ENCODE measurements at regions not wholly inside any gene's neighbourhood (a gene's known extent, or its start where the extent isn't known, plus 50 kb on each side); places are given as distances from the start of the nearest gene placed in this dataset.

DNA sequence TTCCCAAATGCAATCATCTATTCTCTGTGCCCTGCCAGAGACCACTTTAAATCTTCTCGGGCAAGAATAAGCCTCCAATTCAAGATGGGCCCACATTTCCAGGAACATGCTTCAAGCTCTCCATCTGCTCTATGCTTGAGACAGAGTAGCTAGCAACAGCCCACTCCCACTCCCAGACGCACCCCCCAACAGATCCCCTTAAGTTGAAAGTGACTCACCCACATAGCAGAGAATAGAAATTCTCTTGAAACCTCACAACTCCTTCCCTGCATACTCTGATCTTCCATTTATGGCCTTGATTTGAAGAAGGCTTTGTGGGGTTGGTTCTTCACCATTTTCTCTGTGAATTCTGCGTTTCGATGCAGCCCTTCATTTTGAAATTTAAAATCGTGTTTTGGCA, 604.0 kb downstream of the INHBA start:
- CTCF ChIA-PET = no interaction called here
- Mint-ChIP-seq H3K27ac (no peak overlapping the region), H3K36me3 (no peaks in the 10 kb centered on the region), H3K27me3 (no peaks in the 10 kb centered on the region), H3K9me3 (peaks cover 7% of the 10 kb centered on the region), H3K4me3 (no peak overlapping the region), H3K4me1 (ENCODE audit: low read depth) (no peaks in the 10 kb centered on the region)
- DNase-seq = no peak
- POLR2A ChIA-PET = no interaction called here
- intact Hi-C loops (cut with micrococcal nuclease) = no loop called here

GRCh38 chr7:41098402-41098801, 604.5 kb downstream of the INHBA start:
- intact Hi-C loops (cut with micrococcal nuclease) = no loop called here
- Mint-ChIP-seq H3K4me3 (no peak overlapping the region), H3K36me3 (no peaks in the 10 kb centered on the region), H3K9me3 (peaks cover 5% of the 10 kb centered on the region), H3K27me3 (no peaks in the 10 kb centered on the region), H3K4me1 (ENCODE audit: low read depth) (no peaks in the 10 kb centered on the region), H3K27ac (no peak overlapping the region)
- POLR2A ChIA-PET = no interaction called here
- CTCF ChIA-PET = no interaction called here
- DNase-seq = no peak

- intact Hi-C loops (cut with micrococcal nuclease) = no loop called here
- ChIA-PET POLR2A (no interaction called here), CTCF (no interaction called here)
- Mint-ChIP-seq H3K36me3 (no peaks in the 10 kb centered on the region), H3K27ac (no peak overlapping the region), H3K27me3 (no peaks in the 10 kb centered on the region), H3K4me1 (ENCODE audit: low read depth) (no peaks in the 10 kb centered on the region), H3K4me3 (no peak overlapping the region), H3K9me3 (peaks cover 5% of the 10 kb centered on the region)
- no peak for DNase-seq
These were observed 605.4 kb downstream of the INHBA start for GRCh38 chr7:41097501-41097900.

- Mint-ChIP-seq H3K27ac (no peak overlapping the region), H3K4me1 (ENCODE audit: low read depth) (no peaks in the 10 kb centered on the region), H3K36me3 (no peaks in the 10 kb centered on the region), H3K4me3 (no peak overlapping the region), H3K9me3 (peaks cover 5% of the 10 kb centered on the region), H3K27me3 (no peaks in the 10 kb centered on the region)
- POLR2A ChIA-PET = no interaction called here
- CTCF ChIA-PET = no interaction called here
- intact Hi-C loops (cut with micrococcal nuclease) = no loop called here
- DNase-seq = no peak
These were observed 606.0 kb downstream of the INHBA start for GRCh38 chr7:41096917-41097316.

- ChIA-PET CTCF (no interaction called here), POLR2A (interaction anchor here (0.7 kb wide), 1 partner anchor 41 kb away, joined by 3 read pairs; no protein-coding TSS in a partner anchor)
- Mint-ChIP-seq H3K9me3 (peaks cover 7% of the 10 kb centered on the region), H3K4me3 (no peak overlapping the region), H3K36me3 (no peaks in the 10 kb centered on the region), H3K4me1 (ENCODE audit: low read depth) (no peaks in the 10 kb centered on the region), H3K27ac (no peak overlapping the region), H3K27me3 (no peaks in the 10 kb centered on the region)
- no peak for DNase-seq
- intact Hi-C loops (cut with micrococcal nuclease) = no loop called here
These were observed 609.7 kb downstream of the INHBA start for GRCh38 chr7:41093141-41093540.

GRCh38 chr7:41085244-41085643, 617.6 kb downstream of the INHBA start:
- no peak overlapping the region for H3K27ac Mint-ChIP-seq
- H3K4me1 Mint-ChIP-seq (ENCODE audit: low read depth) = no peaks in the 10 kb centered on the region
- intact Hi-C loops (cut with micrococcal nuclease) = no loop called here
- H3K36me3 Mint-ChIP-seq = no peaks in the 10 kb centered on the region
- CTCF ChIA-PET = no interaction called here
- peaks cover 4% of the 10 kb centered on the region for H3K9me3 Mint-ChIP-seq
- H3K27me3 Mint-ChIP-seq = no peaks in the 10 kb centered on the region
- POLR2A ChIA-PET = no interaction called here
- no peak for DNase-seq
- no peak overlapping the region for H3K4me3 Mint-ChIP-seq

- no peak for DNase-seq
- intact Hi-C loops (cut with micrococcal nuclease) = no loop called here
- no peak overlapping the region for H3K4me3 Mint-ChIP-seq
- H3K36me3 Mint-ChIP-seq = no peaks in the 10 kb centered on the region
- POLR2A ChIA-PET = no interaction called here
- no peaks in the 10 kb centered on the region for H3K4me1 Mint-ChIP-seq (ENCODE audit: low read depth)
- peaks cover 2% of the 10 kb centered on the region for H3K9me3 Mint-ChIP-seq
- CTCF ChIA-PET = no interaction called here
- no peak overlapping the region for H3K27ac Mint-ChIP-seq
- H3K27me3 Mint-ChIP-seq = no peaks in the 10 kb centered on the region
These were observed 618.5 kb downstream of the INHBA start for GRCh38 chr7:41084381-41084780.

- no peaks in the 10 kb centered on the region for H3K9me3 Mint-ChIP-seq
- no peaks in the 10 kb centered on the region for H3K27me3 Mint-ChIP-seq
- no peaks in the 10 kb centered on the region for H3K4me1 Mint-ChIP-seq (ENCODE audit: low read depth)
- no peak overlapping the region for H3K27ac Mint-ChIP-seq
- no peak for DNase-seq
- CTCF ChIA-PET = no interaction called here
- H3K36me3 Mint-ChIP-seq = no peaks in the 10 kb centered on the region
- intact Hi-C loops (cut with micrococcal nuclease) = no loop called here
- H3K4me3 Mint-ChIP-seq = no peak overlapping the region
- POLR2A ChIA-PET = no interaction called here
These were observed 633.3 kb downstream of the INHBA start for GRCh38 chr7:41069635-41070034.

DNA sequence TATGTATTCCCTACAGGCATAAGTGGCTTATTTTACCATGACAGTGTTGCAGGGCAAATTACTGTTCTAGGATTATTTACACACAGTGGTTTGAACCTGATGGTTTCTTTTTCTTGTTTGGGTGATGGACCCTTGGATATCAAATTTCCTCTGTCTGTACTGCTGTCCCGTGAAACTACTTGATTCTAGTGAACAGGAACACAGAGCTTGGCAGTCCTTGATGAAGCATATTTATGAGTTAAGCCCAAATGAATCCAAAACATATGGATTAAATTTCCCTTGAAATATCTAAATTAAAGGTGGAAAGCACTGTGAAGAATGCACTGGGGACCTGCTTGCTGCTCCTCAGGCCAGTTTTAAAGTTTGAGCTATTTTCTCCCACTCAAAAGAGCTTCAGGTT, 635.3 kb downstream of the INHBA start:
- no peaks in the 10 kb centered on the region for H3K4me1 Mint-ChIP-seq (ENCODE audit: low read depth)
- ChIA-PET CTCF (no interaction called here), POLR2A (no interaction called here)

GRCh38 chr7:41065663-41066062, 637.2 kb downstream of the INHBA start:
- POLR2A ChIA-PET = no interaction called here
- H3K27me3 Mint-ChIP-seq = no peaks in the 10 kb centered on the region

More for the DNA sequence above, 635.3 kb downstream of the INHBA start:
- Mint-ChIP-seq H3K4me3 (no peak overlapping the region), H3K27me3 (no peaks in the 10 kb centered on the region), H3K9me3 (no peaks in the 10 kb centered on the region), H3K27ac (no peak overlapping the region), H3K36me3 (no peaks in the 10 kb centered on the region)
- intact Hi-C loops (cut with micrococcal nuclease) = no loop called here
- DNase-seq = no peak

DNA sequence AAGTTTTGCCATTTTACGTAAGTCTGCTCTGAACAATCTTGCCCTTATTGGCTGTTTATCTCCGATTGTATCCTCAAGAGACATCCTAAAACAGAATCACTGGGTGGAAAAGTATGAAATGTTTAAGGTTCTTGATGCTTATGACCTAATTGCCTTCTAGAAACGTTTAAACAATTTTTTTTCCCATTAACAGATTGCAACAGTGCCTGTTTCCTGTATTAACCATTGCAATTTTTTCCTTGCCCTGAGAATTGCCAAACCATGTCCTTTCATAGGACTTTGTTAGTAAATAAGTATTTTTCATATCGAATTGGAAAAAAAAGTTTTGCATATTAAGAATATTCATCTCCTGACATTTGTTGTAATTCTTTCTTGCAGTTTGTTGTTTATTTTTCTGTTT, 639.8 kb downstream of the INHBA start:
- Mint-ChIP-seq H3K36me3 (no peaks in the 10 kb centered on the region), H3K27ac (no peak overlapping the region), H3K4me1 (ENCODE audit: low read depth) (no peaks in the 10 kb centered on the region), H3K27me3 (no peaks in the 10 kb centered on the region), H3K9me3 (peaks cover 6% of the 10 kb centered on the region), H3K4me3 (no peak overlapping the region)
- ChIA-PET CTCF (no interaction called here), POLR2A (no interaction called here)
- intact Hi-C loops (cut with micrococcal nuclease) = no loop called here
- DNase-seq = no peak

More at GRCh38 chr7:41065663-41066062, 637.2 kb downstream of the INHBA start:
- Mint-ChIP-seq H3K36me3 (no peaks in the 10 kb centered on the region), H3K9me3 (no peaks in the 10 kb centered on the region), H3K27ac (no peak overlapping the region), H3K4me3 (no peak overlapping the region), H3K4me1 (ENCODE audit: low read depth) (no peaks in the 10 kb centered on the region)
- CTCF ChIA-PET = no interaction called here
- no peak for DNase-seq
- intact Hi-C loops (cut with micrococcal nuclease) = no loop called here

GRCh38 chr7:41060796-41061195, 642.1 kb downstream of the INHBA start:
- Mint-ChIP-seq H3K4me3 (no peak overlapping the region), H3K9me3 (peaks cover 18% of the 10 kb centered on the region), H3K36me3 (no peaks in the 10 kb centered on the region), H3K27ac (no peak overlapping the region), H3K27me3 (no peaks in the 10 kb centered on the region), H3K4me1 (ENCODE audit: low read depth) (no peaks in the 10 kb centered on the region)
- intact Hi-C loops (cut with micrococcal nuclease) = no loop called here
- CTCF ChIA-PET = no interaction called here
- no peak for DNase-seq
- POLR2A ChIA-PET = no interaction called here

DNA sequence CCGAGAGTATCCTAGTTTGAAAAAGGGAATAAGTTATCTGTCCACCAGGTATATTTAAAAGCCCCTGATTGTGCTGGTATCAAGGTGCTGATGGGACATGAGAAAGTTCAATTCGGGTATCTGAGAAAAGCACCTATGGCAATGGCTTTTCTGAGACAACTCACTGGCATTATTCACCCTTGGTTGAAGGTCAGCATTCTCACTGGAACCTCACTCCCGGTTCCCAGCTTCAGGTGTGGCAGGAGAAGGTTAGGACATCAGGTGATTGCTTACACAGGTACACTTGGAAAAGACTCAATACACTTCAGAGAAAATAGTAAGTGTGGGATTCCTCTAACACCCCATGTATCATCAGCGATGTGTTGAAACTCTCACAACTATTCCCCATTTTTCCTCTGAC, 643.1 kb downstream of the INHBA start:
- H3K27ac Mint-ChIP-seq = no peak overlapping the region
- H3K4me3 Mint-ChIP-seq = no peak overlapping the region
- H3K9me3 Mint-ChIP-seq = peaks cover 19% of the 10 kb centered on the region
- no peak for DNase-seq
- ChIA-PET POLR2A (no interaction called here), CTCF (no interaction called here)
- no peaks in the 10 kb centered on the region for H3K27me3 Mint-ChIP-seq
- no peaks in the 10 kb centered on the region for H3K4me1 Mint-ChIP-seq (ENCODE audit: low read depth)
- intact Hi-C loops (cut with micrococcal nuclease) = no loop called here
- no peaks in the 10 kb centered on the region for H3K36me3 Mint-ChIP-seq

Measured in activated CD4-positive, alpha-beta memory T cell treated with anti-CD3 and anti-CD28 coated beads for 36 hours (primary cell).